IMR-90 (cell line): ENCODE measurements at regions not wholly inside any gene's neighbourhood (a gene's known extent, or its start where the extent isn't known, plus 50 kb on each side); places are given as distances from the start of the nearest gene placed in this dataset.
A peak's percentile ranks its signal among the peaks of the same experiment; 100 is the strongest.

Experiments used
- ATAC-seq: fragments of 200-7000 bp; cut with Tn5 transposase; 2 replicates; pipeline ENCODE4 v1.9.1; 2020; ENCODE audit warnings: low read depth, mild to moderate bottlenecking, moderate library complexity
- BruUV-seq: library from RNA; stranded (reverse); fragments of 400-500 nt; replicated peaks from 2 replicates; lab custom pipeline; 2021; lab: Mats Ljungman, UMichigan
- CTCF ChIA-PET: fragments of 300-600 bp; formaldehyde crosslinking; extraction: SDS; loops from one replicate; lab custom pipeline; 2021; ENCODE audit warnings: antibody characterized with exemption; lab: Yijun Ruan, JAX
- POLR2A ChIA-PET: fragments of 300-600 bp; sonication (Branson Sonifier 250); formaldehyde crosslinking; loops from one replicate; lab custom pipeline; 2022; ENCODE audit warnings: antibody characterized with exemption; ENCODE audit not compliant: unreplicated experiment; lab: Charles Lee
- DNase-seq: peaks from one replicate; pipeline ENCODE4 v3.0.0; 2013
- H2AFZ ChIP-seq: replicated peaks from 2 replicates; pipeline ENCODE3; 2013; ENCODE audit warnings: low read length, mild to moderate bottlenecking; ENCODE audit not compliant: poor library complexity
- H2AK5ac ChIP-seq: 2 replicates; pipeline ENCODE4 v1.6.1; 2013; ENCODE audit warnings: low read depth, low read length, inconsistent platforms
- H2AK9ac ChIP-seq: replicated peaks from 2 replicates; pipeline ENCODE3; 2013; ENCODE audit warnings: mild to moderate bottlenecking, low read depth, low read length, moderate library complexity; ENCODE audit not compliant: poor library complexity
- H2BK120ac ChIP-seq: 2 replicates; pipeline ENCODE4 v1.6.1; 2013; ENCODE audit warnings: low read depth, low read length, inconsistent platforms
- H2BK15ac ChIP-seq: 3 replicates; pipeline ENCODE4 v1.6.1; 2013; ENCODE audit warnings: low read depth, low read length, inconsistent platforms
- H2BK20ac ChIP-seq: 2 replicates; pipeline ENCODE4 v1.6.1; 2013; ENCODE audit warnings: low read depth, mild to moderate bottlenecking, inconsistent platforms, low read length, moderate library complexity
- H2BK5ac ChIP-seq: 2 replicates; pipeline ENCODE4 v1.6.1; 2013; ENCODE audit warnings: mild to moderate bottlenecking, low read depth, low read length, inconsistent platforms; ENCODE audit not compliant: poor library complexity, severe bottlenecking
- H3K14ac ChIP-seq: replicated peaks from 2 replicates; pipeline ENCODE4 v1.6.1; 2013; ENCODE audit warnings: low read depth, low read length, inconsistent platforms
- H3K18ac ChIP-seq: 2 replicates; pipeline ENCODE4 v1.6.1; 2013; ENCODE audit warnings: low read depth, low read length, control low read depth
- H3K23ac ChIP-seq: 2 replicates; pipeline ENCODE4 v1.6.1; 2013; ENCODE audit warnings: low read depth, low read length, inconsistent platforms
- H3K27ac ChIP-seq: 2 replicates; pipeline ENCODE4 v1.5.1; 2013; ENCODE audit warnings: mild to moderate bottlenecking, control low read depth, low read length; ENCODE audit not compliant: insufficient read depth
- H3K27me3 ChIP-seq: 2 replicates; pipeline ENCODE4 v1.6.1; 2013; ENCODE audit warnings: low read length; ENCODE audit not compliant: control insufficient read depth, insufficient read depth
- H3K36me3 ChIP-seq: 2 replicates; pipeline ENCODE4 v1.6.1; 2013; ENCODE audit warnings: low read length, mixed read lengths; ENCODE audit not compliant: control insufficient read depth, insufficient read depth
- H3K4ac ChIP-seq: 2 replicates; pipeline ENCODE4 v1.6.1; 2013; ENCODE audit warnings: low read depth, low read length, inconsistent platforms
- H3K4me1 ChIP-seq: 2 replicates; pipeline ENCODE4 v1.6.1; 2013; ENCODE audit warnings: low read length, mixed read lengths; ENCODE audit not compliant: control insufficient read depth, insufficient read depth
- H3K4me2 ChIP-seq: 2 replicates; pipeline ENCODE4 v1.6.1; 2013; ENCODE audit warnings: low read depth, mild to moderate bottlenecking, control low read depth, low read length, moderate library complexity
- H3K4me3 ChIP-seq: 2 replicates; pipeline ENCODE4 v1.5.1; 2013; ENCODE audit warnings: low read depth, mild to moderate bottlenecking, control low read depth, low read length, moderate library complexity; ENCODE audit not compliant: insufficient read depth
- H3K56ac ChIP-seq: 2 replicates; pipeline ENCODE4 v1.6.1; 2013; ENCODE audit warnings: low read length, inconsistent platforms; ENCODE audit not compliant: insufficient read depth; ENCODE audit errors: extremely low read depth
- H3K79me1 ChIP-seq, 2 experiments: 2 replicates each; pipeline ENCODE4 v1.6.1; 2013; ENCODE audit warnings: low read length in 2 of 2, inconsistent platforms in 1 of 2, low read depth in 1 of 2
- H3K9ac ChIP-seq: 2 replicates; pipeline ENCODE4 v1.6.1; 2013; ENCODE audit warnings: low read depth, low read length, control low read depth
- H3K9me1 ChIP-seq: 2 replicates; pipeline ENCODE4 v1.6.1; 2013; ENCODE audit warnings: low read length, inconsistent platforms; ENCODE audit not compliant: insufficient read depth
- H3K9me3 ChIP-seq: 2 replicates; pipeline ENCODE4 v1.6.1; 2013; ENCODE audit warnings: low read length; ENCODE audit not compliant: control insufficient read depth, insufficient read depth
- H4K20me1 ChIP-seq: 2 replicates; pipeline ENCODE4 v1.6.1; 2013; ENCODE audit warnings: low read length, inconsistent platforms; ENCODE audit not compliant: insufficient read depth
- H4K5ac ChIP-seq: 2 replicates; pipeline ENCODE4 v1.6.1; 2013; ENCODE audit warnings: mild to moderate bottlenecking, low read depth, low read length, control low read depth
- H4K8ac ChIP-seq, 2 experiments: 2 replicates each; pipeline ENCODE4 v1.6.1; 2013; ENCODE audit warnings: low read depth in 2 of 2, low read length in 2 of 2, control low read depth in 1 of 2, inconsistent platforms in 1 of 2
- H4K91ac ChIP-seq: 2 replicates; pipeline ENCODE4 v1.6.1; 2013; ENCODE audit warnings: low read depth, low read length, inconsistent platforms; ENCODE audit not compliant: insufficient read depth
- MAFK ChIP-seq: IDR thresholded peaks from 2 replicates; pipeline ENCODE4 v1.6.1; 2012; ENCODE audit warnings: low read depth, low read length, improper control_type of control experiment
- RCOR1 ChIP-seq: IDR thresholded peaks from 2 replicates; pipeline ENCODE4 v1.6.1; 2012; ENCODE audit warnings: mild to moderate bottlenecking, low read length, improper control_type of control experiment; ENCODE audit not compliant: insufficient replicate concordance
- WGBS, 2 experiments: methylation state at CpG; one replicate each; pipeline versions ENCODE4 v1.1.5 to v1.1.7; 2013; ENCODE audit warnings: missing lambda C conversion rate in 2 of 2; ENCODE audit not compliant: insufficient read length in 1 of 2; ENCODE audit errors: extremely low coverage in 2 of 2; 5-methylcytosine and 5-hydroxymethylcytosine counted together
- dilution Hi-C: fragments of 300-500 bp; cut with HindIII; formaldehyde crosslinking; loops from one replicate; pipeline ENCODE4 v1.14.3; 2018; ENCODE audit warnings: low sequenced_read_pairs; ENCODE audit not compliant: unreplicated experiment
- in situ Hi-C: fragments of 300-500 bp; cut with MboI; formaldehyde crosslinking; loops from 3 replicates; pipeline ENCODE4 v1.14.3; 2019; ENCODE audit warnings: low sequenced_read_pairs, inconsistent platforms, mixed read lengths
- intact Hi-C: fragments of 100-400 bp; cut with micrococcal nuclease; formaldehyde crosslinking; loops from 2 replicates; pipeline ENCODE4 v1.10.0; 2022

DNA sequence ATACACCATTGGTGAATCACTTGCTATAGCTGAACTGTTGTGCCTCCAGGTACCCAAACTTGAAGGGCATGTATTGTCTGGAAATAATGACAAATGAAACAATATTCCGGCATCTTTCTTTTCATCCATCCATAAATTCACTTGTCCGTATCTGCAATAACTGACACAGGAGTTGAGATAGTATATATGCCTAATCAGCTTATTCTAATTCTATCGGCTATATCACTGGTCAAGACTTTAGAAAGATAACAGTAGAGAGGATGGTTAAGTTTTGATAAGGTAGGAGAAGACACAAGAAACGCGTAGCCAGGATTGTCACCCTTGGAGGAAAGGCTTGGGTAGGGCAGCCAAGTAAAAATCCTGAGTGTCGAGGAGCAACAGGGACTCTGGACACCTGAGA, 1634.6 kb upstream of the CELF4 start:
- DNase-seq = no peak
- BruUV-seq = no TSS peak
- H3K4ac ChIP-seq = no peak overlapping the region
- ATAC-seq = no peak
- WGBS, 2 experiments = 86% methylated on average over 2 of the region's 6 CpGs; no CpG with 5 or more reads in 1 of the 2 experiments
- H4K91ac ChIP-seq = no peak overlapping the region
- POLR2A ChIA-PET = no interaction called here
- H3K4me2 ChIP-seq = no peak overlapping the region
- H2BK15ac ChIP-seq = no peak overlapping the region
- no peaks in the 10 kb centered on the region for H3K79me1 ChIP-seq
- no peaks in the 10 kb centered on the region for H4K20me1 ChIP-seq
- no peak overlapping the region for H2AFZ ChIP-seq
- in situ Hi-C loops = no loop called here
- no peaks in the 10 kb centered on the region for H3K9me3 ChIP-seq
- no peak overlapping the region for H3K14ac ChIP-seq
- H3K9ac ChIP-seq = no peak overlapping the region
- no peak overlapping the region for H4K8ac ChIP-seq
- no peak overlapping the region for H3K27ac ChIP-seq
- H3K27me3 ChIP-seq = no peaks in the 10 kb centered on the region
- H3K4me3 ChIP-seq = no peak overlapping the region
- no peak overlapping the region for H2AK9ac ChIP-seq
- TF ChIP-seq MAFK (peak; percentile 51), RCOR1 (no peak)
- intact Hi-C loops = no loop called here
- no peak overlapping the region for H2BK120ac ChIP-seq
- dilution Hi-C loops = no loop called here
- CTCF ChIA-PET = no interaction called here
- H2BK5ac ChIP-seq = no peak overlapping the region
- no peak overlapping the region for H2AK5ac ChIP-seq
- no peak overlapping the region for H3K23ac ChIP-seq
- no peaks in the 10 kb centered on the region for H3K36me3 ChIP-seq
- no peak overlapping the region for H2BK20ac ChIP-seq
- H3K9me1 ChIP-seq = no peaks in the 10 kb centered on the region
- no peak overlapping the region for H4K5ac ChIP-seq
- no peak overlapping the region for H3K18ac ChIP-seq
- no peak overlapping the region for H3K56ac ChIP-seq
- H3K4me1 ChIP-seq = no peaks in the 10 kb centered on the region
